WTC11 (cell line): ENCODE measurements at regions not wholly inside any gene's neighbourhood (a gene's known extent, or its start where the extent isn't known, plus 50 kb on each side); places are given as distances from the start of the nearest gene placed in this dataset.

Experiments
- ATAC-seq: fragments of 200-7000 bp; cut with Tn5 transposase; 2 replicates; pipeline ENCODE4 v1.10.0; 2021; ENCODE audit warnings: mild to moderate bottlenecking, moderate library complexity
- CTCF ChIA-PET: fragments of 300-600 bp; sonication (Branson Sonifier 250); formaldehyde crosslinking; loops from one replicate; lab custom pipeline; 2021; ENCODE audit warnings: antibody characterized with exemption; lab: Charles Lee
- POLR2A ChIA-PET: fragments of 350-600 bp; sonication (Branson Sonifier 250); formaldehyde crosslinking; loops from one replicate; lab custom pipeline; 2021; ENCODE audit warnings: antibody characterized with exemption; lab: Charles Lee
- DNase-seq: peaks from one replicate; pipeline ENCODE4 v3.0.0; 2021; ENCODE audit warnings: low spot score
- H3K27ac Mint-ChIP-seq: 2 replicates; pipeline ENCODE4 v1.8.0; 2021; ENCODE audit warnings: mixed read lengths
- H3K27me3 Mint-ChIP-seq: 2 replicates; pipeline ENCODE4 v1.8.0; 2021; ENCODE audit warnings: low read depth, mild to moderate bottlenecking, moderate library complexity, mixed read lengths
- H3K36me3 Mint-ChIP-seq: 2 replicates; pipeline ENCODE4 v1.8.0; 2021; ENCODE audit warnings: mixed read lengths
- H3K4me1 Mint-ChIP-seq: 2 replicates; pipeline ENCODE4 v1.8.0; 2022; ENCODE audit warnings: mixed read lengths
- H3K4me3 Mint-ChIP-seq: 2 replicates; pipeline ENCODE4 v1.8.0; 2021; ENCODE audit warnings: mild to moderate bottlenecking, moderate library complexity, mixed read lengths
- H3K9me3 Mint-ChIP-seq: 2 replicates; pipeline ENCODE4 v1.8.0; 2021; ENCODE audit warnings: mixed read lengths
- CDX4 ChIP-seq: fragments of 250-450 bp; sonication (Bioruptor Pico); IDR thresholded peaks from 2 replicates; pipeline ENCODE4 v1.9.0; 2021; ENCODE audit warnings: moderate library complexity, mild to moderate bottlenecking, inconsistent platforms, borderline replicate concordance
- CTCF ChIP-seq: fragments of 200-600 bp; IDR thresholded peaks from 2 replicates; pipeline ENCODE4 v1.8.0; 2022; ENCODE audit warnings: antibody characterized with exemption
- E2F4 ChIP-seq: sonication (generic); formaldehyde crosslinking; IDR thresholded peaks from 2 replicates; pipeline ENCODE4 v1.8.1; 2022; ENCODE audit warnings: low read depth, mild to moderate bottlenecking, moderate library complexity, missing genetic modification reagents, borderline replicate concordance
- E2F5 ChIP-seq: sonication (generic); formaldehyde crosslinking; IDR thresholded peaks from 2 replicates; pipeline ENCODE4 v1.8.1; 2022; ENCODE audit warnings: mild to moderate bottlenecking, moderate library complexity, missing genetic modification reagents
- GRHL2 ChIP-seq: fragments of 250-450 bp; sonication (Bioruptor Pico); IDR thresholded peaks from 2 replicates; pipeline ENCODE4 v1.8.0; 2022; ENCODE audit warnings: mild to moderate bottlenecking, moderate library complexity; ENCODE audit not compliant: insufficient replicate concordance, severe bottlenecking
- IRF2 ChIP-seq: sonication (generic); formaldehyde crosslinking; IDR thresholded peaks from 2 replicates; pipeline ENCODE4 v1.8.0; 2022; ENCODE audit warnings: low read depth, missing genetic modification reagents, borderline replicate concordance
- MLX ChIP-seq: sonication (generic); formaldehyde crosslinking; IDR thresholded peaks from 2 replicates; pipeline ENCODE4 v1.8.1; 2023; ENCODE audit warnings: mild to moderate bottlenecking, missing genetic modification reagents, moderate library complexity
- MXD4 ChIP-seq: fragments of 250-450 bp; sonication (Bioruptor Pico); IDR thresholded peaks from 2 replicates; pipeline ENCODE4 v1.8.0; 2021; ENCODE audit warnings: mild to moderate bottlenecking, moderate library complexity, borderline replicate concordance
- NFATC4 ChIP-seq: fragments of 250-450 bp; sonication (Bioruptor Pico); IDR thresholded peaks from 2 replicates; pipeline ENCODE4 v1.9.0; 2021; ENCODE audit warnings: mild to moderate bottlenecking
- NFYB ChIP-seq: sonication (generic); formaldehyde crosslinking; conservative IDR thresholded peaks from 2 replicates; pipeline ENCODE4 v1.8.0; 2022; ENCODE audit warnings: low read depth, missing genetic modification reagents
- NR3C1 ChIP-seq: sonication (generic); formaldehyde crosslinking; conservative IDR thresholded peaks from 2 replicates; pipeline ENCODE4 v1.8.1; 2023; ENCODE audit warnings: low read depth, mild to moderate bottlenecking, missing genetic modification reagents
- OVOL2 ChIP-seq: fragments of 250-450 bp; sonication (Bioruptor Pico); IDR thresholded peaks from 2 replicates; pipeline ENCODE4 v1.9.0; 2021; ENCODE audit warnings: mild to moderate bottlenecking, borderline replicate concordance
- SMAD3 ChIP-seq: sonication (generic); formaldehyde crosslinking; IDR thresholded peaks from 2 replicates; pipeline ENCODE4 v1.8.0; 2022; ENCODE audit warnings: missing genetic modification reagents, mild to moderate bottlenecking, borderline replicate concordance
- ZNF232 ChIP-seq: sonication (generic); formaldehyde crosslinking; IDR thresholded peaks from 2 replicates; pipeline ENCODE4 v1.8.0; 2022; ENCODE audit warnings: mild to moderate bottlenecking, missing genetic modification reagents
- ZNF263 ChIP-seq: sonication (generic); formaldehyde crosslinking; IDR thresholded peaks from 2 replicates; pipeline ENCODE4 v1.8.1; 2022; ENCODE audit warnings: low read depth, mild to moderate bottlenecking, moderate library complexity, missing genetic modification reagents
- ZNF512 ChIP-seq: sonication (generic); formaldehyde crosslinking; IDR thresholded peaks from 2 replicates; pipeline ENCODE4 v1.8.1; 2022; ENCODE audit warnings: missing genetic modification reagents, borderline replicate concordance
- ZNF532 ChIP-seq: fragments of 250-450 bp; sonication (Bioruptor Pico); IDR thresholded peaks from 2 replicates; pipeline ENCODE4 v1.9.0; 2021; ENCODE audit warnings: mild to moderate bottlenecking, borderline replicate concordance

- TF ChIP-seq ZNF532 (CRISPR knock-in tag) (no peak), NR3C1 (CRISPR knock-in tag) (no peak), IRF2 (CRISPR knock-in tag) (no peak), MXD4 (CRISPR knock-in tag) (no peak), E2F4 (CRISPR knock-in tag) (no peak), OVOL2 (CRISPR knock-in tag) (no peak)
- TF ChIP-seq, all 79 proteins: peak for 0
Observed at GRCh38 chr2:210753386-210753785, 197.0 kb downstream of the CPS1 start (continued).

GRCh38 chr2:210756855-210757254, 200.5 kb downstream of the CPS1 start:
- Mint-ChIP-seq H3K27ac (no peak overlapping the region), H3K4me3 (no peak overlapping the region), H3K9me3 (peaks cover 4% of the 10 kb centered on the region), H3K4me1 (peaks cover 13% of the 10 kb centered on the region), H3K36me3 (peaks cover 5% of the 10 kb centered on the region), H3K27me3 (no peaks in the 10 kb centered on the region)
- DNase-seq, result no peak
- ChIA-PET CTCF (no interaction called here), POLR2A (no interaction called here)
- no peak for ATAC-seq
- TF ChIP-seq SMAD3 (no peak), E2F5 (CRISPR knock-in tag) (no peak), MLX (CRISPR knock-in tag) (no peak), ZNF512 (no peak), ZNF263 (CRISPR knock-in tag) (no peak), NFATC4 (CRISPR knock-in tag) (no peak), GRHL2 (CRISPR knock-in tag) (no peak), CDX4 (CRISPR knock-in tag) (no peak), ZNF232 (CRISPR knock-in tag) (no peak), NFYB (no peak), CTCF (no peak)
